HCT116 (cell line): ENCODE measurements at regions not wholly inside any gene's neighbourhood (a gene's known extent, or its start where the extent isn't known, plus 50 kb on each side); places are given as distances from the start of the nearest gene placed in this dataset.

Source experiments
- ATAC-seq: fragments of 200-7000 bp; cut with Tn5 transposase; 2 replicates; pipeline ENCODE4 v1.9.1; 2020; ENCODE audit warnings: mild to moderate bottlenecking, moderate library complexity
- BruUV-seq: library from RNA; stranded (reverse); fragments of 400-500 nt; replicated peaks from 2 replicates; lab custom pipeline; 2021; lab: Mats Ljungman, UMichigan
- CTCF ChIA-PET: fragments of 300-600 bp; sonication (Branson Sonifier 250); formaldehyde crosslinking; loops from one replicate; lab custom pipeline; 2021; ENCODE audit warnings: antibody characterized with exemption; lab: Charles Lee
- POLR2A ChIA-PET: fragments of 300-600, 350-600 bp; sonication (Branson Sonifier 250); formaldehyde crosslinking; loops from one replicate; lab custom pipeline; 2021; ENCODE audit warnings: antibody characterized with exemption; lab: Charles Lee
- RAD21 ChIA-PET, 2 experiments: fragments of 300-600 bp; sonication (Branson Sonifier 250); formaldehyde crosslinking; loops; one replicate each; lab custom pipeline; 2023; ENCODE audit warnings: low total read pairs in 2 of 2; ENCODE audit not compliant: uncharacterized antibody in 2 of 2, unreplicated experiment in 2 of 2, low non-redundant PET in 1 of 2; lab: Charles Lee
- DNase-seq: peaks from one replicate; pipeline ENCODE4 v3.0.0-alpha.2; 2010; ENCODE audit warnings: low read depth, low spot score
- H2AFZ ChIP-seq: fragments of 200-600 bp; shearing (Covaris generic), sonication (generic); 2 replicates; pipeline ENCODE4 v1.6.1; 2017; ENCODE audit warnings: low read depth, mixed run types, mixed read lengths, antibody characterized with exemption, low read length; ENCODE audit not compliant: poor library complexity, severe bottlenecking
- H3K27ac ChIP-seq: 2 replicates; pipeline ENCODE4 v1.5.1; 2012; ENCODE audit warnings: low read depth, low read length
- H3K27me3 ChIP-seq: fragments of 200-600 bp; sonication (generic); 2 replicates; pipeline ENCODE4 v1.6.1; 2016; ENCODE audit warnings: mixed run types, low read length, mixed read lengths; ENCODE audit not compliant: insufficient read depth
- H3K36me3 ChIP-seq, 2 experiments: fragments of 200-500 bp in 1 of 2; fragments of 200-600 bp in 1 of 2; sonication (Bioruptor generic) in 1 of 2; sonication (generic) in 1 of 2; 2 replicates each; pipeline versions ENCODE4 v1.5.1 to v1.6.1; 2014 to 2016; ENCODE audit warnings: low read length in 2 of 2, inconsistent platforms in 1 of 2, mixed read lengths in 1 of 2, mixed run types in 1 of 2; ENCODE audit not compliant: insufficient read depth in 2 of 2, control insufficient read depth in 1 of 2
- H3K4me1 ChIP-seq, 2 experiments: fragments of 200-600 bp in 1 of 2; sonication (generic) in 1 of 2; 2 replicates each; pipeline versions ENCODE4 v1.5.1 to v1.6.1; 2012 to 2017; ENCODE audit warnings: low read length in 2 of 2, inconsistent platforms in 1 of 2, mild to moderate bottlenecking in 1 of 2, mixed read lengths in 1 of 2, mixed run types in 1 of 2, moderate library complexity in 1 of 2; ENCODE audit not compliant: insufficient read depth in 2 of 2, control insufficient read depth in 1 of 2
- H3K4me2 ChIP-seq: fragments of 200-600 bp; sonication (generic); 2 replicates; pipeline ENCODE4 v1.6.1; 2017; ENCODE audit warnings: mixed run types, low read length, mixed read lengths
- H3K4me3 ChIP-seq, 2 experiments: fragments of 200-600 bp in 1 of 2; sonication (generic) in 1 of 2; replicated peaks in 1 of 2; 2 replicates each; pipeline ENCODE4 v1.5.1; 2011 to 2016; ENCODE audit warnings: low read length in 2 of 2, control low read depth in 1 of 2, low read depth in 1 of 2, mild to moderate bottlenecking in 1 of 2, mixed read lengths in 1 of 2, mixed run types in 1 of 2
- H3K79me2 ChIP-seq: fragments of 200-600 bp; sonication (generic); 2 replicates; pipeline ENCODE4 v1.6.1; 2017; ENCODE audit warnings: mild to moderate bottlenecking, mixed run types, low read length, moderate library complexity, mixed read lengths; ENCODE audit not compliant: insufficient read depth
- H3K9ac ChIP-seq: fragments of 200-600 bp; sonication (generic); 2 replicates; pipeline ENCODE4 v1.6.1; 2016; ENCODE audit warnings: low read length, mixed read lengths
- H3K9me2 ChIP-seq: fragments of 200-600 bp; sonication (generic), shearing (Covaris generic); 2 replicates; pipeline ENCODE4 v1.6.1; 2017; ENCODE audit warnings: mixed run types, mild to moderate bottlenecking, moderate library complexity; ENCODE audit not compliant: insufficient read depth
- H3K9me3 ChIP-seq, 2 experiments: fragments of 200-500 bp in 1 of 2; fragments of 200-600 bp in 1 of 2; sonication (Bioruptor generic) in 1 of 2; sonication (generic) in 1 of 2; 2 replicates each; pipeline ENCODE4 v1.6.1; 2014 to 2017; ENCODE audit warnings: low read length in 2 of 2, mixed read lengths in 2 of 2, inconsistent platforms in 1 of 2, low read depth in 1 of 2, mild to moderate bottlenecking in 1 of 2, mixed run types in 1 of 2, moderate library complexity in 1 of 2; ENCODE audit not compliant: control insufficient read depth in 1 of 2, insufficient read depth in 1 of 2
- H4K20me1 ChIP-seq: fragments of 200-600 bp; sonication (generic), shearing (Covaris generic); 2 replicates; pipeline ENCODE4 v1.6.1; 2017; ENCODE audit warnings: mixed run types, mild to moderate bottlenecking, moderate library complexity; ENCODE audit not compliant: insufficient read depth
- ATF3 ChIP-seq: IDR thresholded peaks from 2 replicates; pipeline ENCODE4 v1.6.1; 2012
- CEBPB ChIP-seq: IDR thresholded peaks from 2 replicates; pipeline ENCODE4 v1.6.1; 2012; ENCODE audit warnings: low read depth
- CTCF ChIP-seq, 3 experiments: fragments of 200-600 bp in 1 of 3; sonication (generic) in 1 of 3; IDR thresholded peaks in 2 of 3; conservative IDR thresholded peaks in 1 of 3; 2 replicates each; pipeline ENCODE4 v1.5.1; 2012 to 2017; ENCODE audit warnings: low read depth in 2 of 3, low read length in 2 of 3, antibody characterized with exemption in 1 of 3, borderline replicate concordance in 1 of 3, control low read depth in 1 of 3, mild to moderate bottlenecking in 1 of 3, mixed read lengths in 1 of 3, mixed run types in 1 of 3, moderate library complexity in 1 of 3; ENCODE audit not compliant: insufficient read depth in 1 of 3
- EGR1 ChIP-seq: IDR thresholded peaks from 2 replicates; pipeline ENCODE4 v1.6.1; 2012; ENCODE audit warnings: low read depth
- ELF1 ChIP-seq: IDR thresholded peaks from 2 replicates; pipeline ENCODE4 v1.6.1; 2012; ENCODE audit warnings: low read depth, borderline replicate concordance
- EZH2 ChIP-seq: fragments of 200-600 bp; sonication (generic); IDR thresholded peaks from 2 replicates; pipeline ENCODE4 v1.6.1; 2017; ENCODE audit warnings: antibody characterized with exemption, mixed run types
- EZH2phosphoT487 ChIP-seq: fragments of 200-600 bp; IDR thresholded peaks from 2 replicates; pipeline ENCODE4 v1.6.1; 2018; ENCODE audit warnings: antibody characterized with exemption, borderline replicate concordance
- POLR2A ChIP-seq: IDR thresholded peaks from 2 replicates; pipeline ENCODE4 v1.7.0; 2011; ENCODE audit warnings: borderline replicate concordance; ENCODE audit not compliant: insufficient read depth, insufficient read length; ENCODE audit errors: extremely low read depth
- RAD21 ChIP-seq: IDR thresholded peaks from 2 replicates; pipeline ENCODE4 v1.6.1; 2012; ENCODE audit warnings: low read depth, mild to moderate bottlenecking
- SIN3A ChIP-seq: IDR thresholded peaks from 2 replicates; pipeline ENCODE4 v1.6.1; 2012; ENCODE audit warnings: low read depth
- SP1 ChIP-seq: IDR thresholded peaks from 2 replicates; pipeline ENCODE4 v1.6.1; 2012; ENCODE audit warnings: low read depth
- SRF ChIP-seq: IDR thresholded peaks from 2 replicates; pipeline ENCODE4 v1.6.1; 2012; ENCODE audit warnings: low read depth
- TCF7L2 ChIP-seq: IDR thresholded peaks from 2 replicates; pipeline ENCODE4 v1.7.0; 2011; ENCODE audit warnings: borderline replicate concordance, inconsistent platforms; ENCODE audit not compliant: insufficient read depth, insufficient read length; ENCODE audit errors: extremely low read depth
- YY1 ChIP-seq: IDR thresholded peaks from 2 replicates; pipeline ENCODE4 v1.6.1; 2011; ENCODE audit warnings: low read length, low read depth, moderate library complexity, mild to moderate bottlenecking; ENCODE audit not compliant: insufficient replicate concordance; ENCODE audit errors: extremely low read depth
- ZBTB33 ChIP-seq: IDR thresholded peaks from 2 replicates; pipeline ENCODE4 v1.6.1; 2011; ENCODE audit warnings: mild to moderate bottlenecking, low read length, moderate library complexity; ENCODE audit not compliant: insufficient replicate concordance; ENCODE audit errors: extremely low read depth
- ZFX ChIP-seq: fragments of 450-650 bp; IDR thresholded peaks from 2 replicates; pipeline ENCODE4 v1.6.1; 2017
- ZNF274 ChIP-seq: fragments of 200-500 bp; sonication (Bioruptor generic); IDR thresholded peaks from 2 replicates; pipeline ENCODE4 v1.6.1; 2014; ENCODE audit warnings: mild to moderate bottlenecking, low read depth, low read length, inconsistent platforms
- intact Hi-C: fragments of 100-400 bp; cut with micrococcal nuclease; formaldehyde crosslinking; loops from 2 replicates; pipeline ENCODE4 v1.10.0; 2022
- TF ChIP-seq, protein P1 (sequence below): IDR thresholded peaks from 2 replicates; pipeline ENCODE4 v1.6.1; 2012

- Histone ChIP-seq H3K9me2 (no peaks in the 10 kb centered on the region), H3K27me3 (no peaks in the 10 kb centered on the region), H3K4me2 (no peak overlapping the region), H2AFZ (no peak overlapping the region), H3K4me1 (no peaks in the 10 kb centered on the region), H3K9ac (no peak overlapping the region)
- ChIA-PET POLR2A (no interaction called here), CTCF (no interaction called here)
- no peak for TF ChIP-seq EZH2
- no peak for TF ChIP-seq RAD21
- no peak for TF ChIP-seq CTCF (IDR thresholded peaks at IDR 0.05 in 2 of 3, conservative IDR thresholded peaks at IDR 0.05 in 1 of 3; ENCODE audit: borderline replicate concordance in 1 of 3, insufficient read depth in 1 of 3, low read depth in 2 of 3, low read length in 2 of 3)
- TF ChIP-seq EGR1: no peak
- no peak for TF ChIP-seq CEBPB
- TF ChIP-seq SIN3A: no peak
- TF ChIP-seq SP1: no peak
- no peak for TF ChIP-seq ATF3
- no peak for TF ChIP-seq ELF1
- TF ChIP-seq POLR2A: no peak
- no peak for TF ChIP-seq ZBTB33
- no peak for TF ChIP-seq ZFX
- TF ChIP-seq YY1: no peak
- no peak for TF ChIP-seq SRF
- TF ChIP-seq EZH2phosphoT487: no peak
- no peak for TF ChIP-seq ZNF274
- TF ChIP-seq, protein P1, sequence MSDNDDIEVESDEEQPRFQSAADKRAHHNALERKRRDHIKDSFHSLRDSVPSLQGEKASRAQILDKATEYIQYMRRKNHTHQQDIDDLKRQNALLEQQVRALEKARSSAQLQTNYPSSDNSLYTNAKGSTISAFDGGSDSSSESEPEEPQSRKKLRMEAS: no peak
- no peak for TF ChIP-seq TCF7L2
- TF ChIP-seq, all 23 proteins: peak for 0
- no peaks in the 10 kb centered on the region for H3K79me2 ChIP-seq
- no peaks in the 10 kb centered on the region for H4K20me1 ChIP-seq
- H3K9me3 ChIP-seq: peaks cover 0 to 4% of the 10 kb centered on the region in 2 experiments; a peak in 2 of 4 replicates
- no peak overlapping the region for H3K4me3 ChIP-seq
- RAD21 ChIA-PET: no interaction called here
- ATAC-seq (no peak), DNase-seq (no peak)
- no peaks in the 10 kb centered on the region for H3K36me3 ChIP-seq
- no TSS peak for BruUV-seq
- intact Hi-C loops: no loop called here
- H3K27ac ChIP-seq: no peak overlapping the region
These were observed 226.7 kb upstream of the SYNDIG1 start for GRCh38 chr20:24242763-24243162.
